ENCODE measurements at regions not wholly inside any gene's neighbourhood (a gene's known extent, or its start where the extent isn't known, plus 50 kb on each side); places are given as distances from the start of the nearest gene placed in this dataset.

DNA sequence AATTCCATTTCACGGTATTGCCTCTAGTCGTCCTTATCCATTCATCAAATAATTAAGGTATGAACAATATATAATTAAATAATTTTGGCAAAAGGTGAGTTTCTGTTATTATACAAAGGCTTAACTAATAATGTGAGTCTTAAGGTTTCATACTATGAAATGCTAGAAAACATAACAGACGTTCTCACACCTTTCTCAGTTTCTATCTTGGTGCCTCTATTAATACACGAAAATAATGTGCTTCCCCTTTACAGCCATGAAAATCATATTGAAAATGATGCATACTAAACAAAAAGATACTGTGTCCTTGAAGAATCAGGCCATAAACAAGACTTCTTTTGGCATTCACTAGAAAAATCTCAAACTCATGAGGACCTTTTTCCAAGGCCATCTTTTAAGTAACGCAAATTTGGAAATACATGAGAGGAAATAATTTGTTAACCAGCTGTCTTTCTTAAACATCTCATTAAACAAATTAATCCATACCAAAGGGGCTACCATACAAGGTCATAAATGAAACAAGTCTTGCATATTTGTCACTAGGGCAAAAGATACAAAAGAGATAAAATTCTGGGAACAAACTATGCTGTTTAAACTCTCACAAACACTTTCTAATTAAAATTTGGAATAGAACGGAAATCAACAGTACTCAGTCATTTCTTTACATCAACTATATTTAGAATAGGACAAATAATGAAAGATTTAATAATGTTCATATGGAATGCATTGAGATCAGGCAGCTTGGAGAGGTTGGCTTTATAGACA is 53.9 kb upstream of the CAV2 start:
- no peak for TF ChIP-seq CTCF (IDR thresholded peaks at IDR 0.05 in 2 of 3, conservative IDR thresholded peaks at IDR 0.05 in 1 of 3; ENCODE audit: control insufficient read depth in 2 of 3, extremely low read depth in 1 of 3, insufficient read depth in 1 of 3, low read depth in 3 of 3, low read length in 3 of 3)
- no peak for TF ChIP-seq EP300 (IDR thresholded peaks at IDR 0.05; ENCODE audit: borderline replicate concordance in 1 of 2, control insufficient read depth in 1 of 2, low read depth in 2 of 2, low read length in 2 of 2)
- TF ChIP-seq ATF7 (IDR thresholded peaks at IDR 0.05; ENCODE audit: low read depth): no peak
- no peak for TF ChIP-seq POLR2AphosphoS5 (IDR thresholded peaks at IDR 0.05; ENCODE audit: low read length)
- no peak for TF ChIP-seq ETV6 (conservative IDR thresholded peaks at IDR 0.05 in 1 of 2, IDR thresholded peaks at IDR 0.05 in 1 of 2; ENCODE audit: borderline replicate concordance in 1 of 2, low read depth in 1 of 2)
- TF ChIP-seq TAF1 (IDR thresholded peaks at IDR 0.05; ENCODE audit: borderline replicate concordance, low read depth, low read length): no peak
- TF ChIP-seq BHLHE40 (IDR thresholded peaks at IDR 0.05; ENCODE audit: borderline replicate concordance in 1 of 2, low read depth in 2 of 2, low read length in 1 of 2): no peak
- TF ChIP-seq ZNF274 (IDR thresholded peaks at IDR 0.05; ENCODE audit: insufficient read depth, insufficient read length): no peak
